ENCODE measurements at regions not wholly inside any gene's neighbourhood (a gene's known extent, or its start where the extent isn't known, plus 50 kb on each side); places are given as distances from the start of the nearest gene placed in this dataset.
A peak's percentile ranks its signal among the peaks of the same experiment; 100 is the strongest.

DNA sequence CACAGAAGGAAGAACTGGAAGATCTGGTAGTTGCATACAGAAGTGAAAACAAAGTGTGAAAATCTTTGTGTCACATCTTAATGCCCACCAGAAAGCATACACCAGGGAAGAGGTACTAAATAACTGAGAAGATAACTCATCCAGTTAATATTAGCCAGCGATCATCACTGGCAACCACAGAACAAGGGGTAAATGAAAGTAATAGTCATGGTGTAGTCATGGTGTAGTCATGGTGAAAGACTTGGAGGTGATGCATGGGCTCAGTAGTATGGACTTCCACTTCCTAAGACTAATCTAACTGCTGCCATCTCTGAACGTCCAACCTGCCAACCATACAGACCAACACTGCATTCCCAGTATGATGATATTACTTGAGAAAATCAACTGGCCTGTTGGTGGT, 481.2 kb upstream of the NR5A2 start:
- no peaks in the 10 kb centered on the region for H4K20me1 ChIP-seq (ENCODE audit: insufficient read depth)
- H3K36me3 ChIP-seq (ENCODE audit: insufficient read depth), result no peaks in the 10 kb centered on the region
- no peak overlapping the region for H3K4me2 ChIP-seq
- no peak overlapping the region for H3K4me3 ChIP-seq (IDR thresholded peaks at IDR 0.05; ENCODE audit: insufficient read depth, low read depth, low read length)
- no peak overlapping the region for H3K9ac ChIP-seq
- TF ChIP-seq, protein P1, sequence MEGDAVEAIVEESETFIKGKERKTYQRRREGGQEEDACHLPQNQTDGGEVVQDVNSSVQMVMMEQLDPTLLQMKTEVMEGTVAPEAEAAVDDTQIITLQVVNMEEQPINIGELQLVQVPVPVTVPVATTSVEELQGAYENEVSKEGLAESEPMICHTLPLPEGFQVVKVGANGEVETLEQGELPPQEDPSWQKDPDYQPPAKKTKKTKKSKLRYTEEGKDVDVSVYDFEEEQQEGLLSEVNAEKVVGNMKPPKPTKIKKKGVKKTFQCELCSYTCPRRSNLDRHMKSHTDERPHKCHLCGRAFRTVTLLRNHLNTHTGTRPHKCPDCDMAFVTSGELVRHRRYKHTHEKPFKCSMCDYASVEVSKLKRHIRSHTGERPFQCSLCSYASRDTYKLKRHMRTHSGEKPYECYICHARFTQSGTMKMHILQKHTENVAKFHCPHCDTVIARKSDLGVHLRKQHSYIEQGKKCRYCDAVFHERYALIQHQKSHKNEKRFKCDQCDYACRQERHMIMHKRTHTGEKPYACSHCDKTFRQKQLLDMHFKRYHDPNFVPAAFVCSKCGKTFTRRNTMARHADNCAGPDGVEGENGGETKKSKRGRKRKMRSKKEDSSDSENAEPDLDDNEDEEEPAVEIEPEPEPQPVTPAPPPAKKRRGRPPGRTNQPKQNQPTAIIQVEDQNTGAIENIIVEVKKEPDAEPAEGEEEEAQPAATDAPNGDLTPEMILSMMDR (conservative IDR thresholded peaks at IDR 0.05; ENCODE audit: low read depth, low read length), result no peak
- H2AFZ ChIP-seq (ENCODE audit: low read depth), result no peak overlapping the region
- no peaks in the 10 kb centered on the region for H3K4me1 ChIP-seq (ENCODE audit: low read depth, poor library complexity, severe bottlenecking)
- no peak overlapping the region for H3K27ac ChIP-seq
- H3K79me2 ChIP-seq (ENCODE audit: insufficient read depth, low read depth), result no peaks in the 10 kb centered on the region
- no peaks in the 10 kb centered on the region for H3K27me3 ChIP-seq (ENCODE audit: insufficient read depth, low read depth)

DNA sequence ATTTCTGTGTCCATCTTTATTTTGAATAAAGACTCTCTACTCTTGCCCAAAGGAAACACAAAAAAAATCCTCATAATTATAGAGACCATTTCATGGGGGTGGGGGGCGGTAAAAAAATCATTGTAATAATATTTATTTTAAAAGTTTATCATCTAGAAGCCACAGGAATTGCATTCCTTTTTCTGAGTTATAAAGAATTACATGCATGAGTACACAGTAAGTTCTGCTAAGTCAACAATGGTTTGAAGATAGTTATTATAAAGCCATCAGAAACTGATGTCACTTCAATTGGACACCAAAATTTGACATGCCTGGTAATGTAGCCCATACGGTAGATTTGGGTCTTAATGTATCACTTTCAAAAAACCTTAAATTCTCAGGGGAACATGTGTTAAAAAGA, 478.1 kb upstream of the NR5A2 start:
- H3K4me3 ChIP-seq (IDR thresholded peaks at IDR 0.05; ENCODE audit: insufficient read depth, low read depth, low read length), result no peak overlapping the region
- H3K27ac ChIP-seq, result no peak overlapping the region
- no peaks in the 10 kb centered on the region for H4K20me1 ChIP-seq (ENCODE audit: insufficient read depth)
- H3K36me3 ChIP-seq (ENCODE audit: insufficient read depth), result no peaks in the 10 kb centered on the region
- H3K4me1 ChIP-seq (ENCODE audit: low read depth, poor library complexity, severe bottlenecking), result no peaks in the 10 kb centered on the region
- H3K4me2 ChIP-seq, result no peak overlapping the region
- no peak overlapping the region for H3K9ac ChIP-seq
- no peaks in the 10 kb centered on the region for H3K27me3 ChIP-seq (ENCODE audit: insufficient read depth, low read depth)
- H3K79me2 ChIP-seq (ENCODE audit: insufficient read depth, low read depth), result no peaks in the 10 kb centered on the region
- H2AFZ ChIP-seq (ENCODE audit: low read depth), result no peak overlapping the region
- TF ChIP-seq, protein P1 (conservative IDR thresholded peaks at IDR 0.05; ENCODE audit: low read depth, low read length), result no peak

DNA sequence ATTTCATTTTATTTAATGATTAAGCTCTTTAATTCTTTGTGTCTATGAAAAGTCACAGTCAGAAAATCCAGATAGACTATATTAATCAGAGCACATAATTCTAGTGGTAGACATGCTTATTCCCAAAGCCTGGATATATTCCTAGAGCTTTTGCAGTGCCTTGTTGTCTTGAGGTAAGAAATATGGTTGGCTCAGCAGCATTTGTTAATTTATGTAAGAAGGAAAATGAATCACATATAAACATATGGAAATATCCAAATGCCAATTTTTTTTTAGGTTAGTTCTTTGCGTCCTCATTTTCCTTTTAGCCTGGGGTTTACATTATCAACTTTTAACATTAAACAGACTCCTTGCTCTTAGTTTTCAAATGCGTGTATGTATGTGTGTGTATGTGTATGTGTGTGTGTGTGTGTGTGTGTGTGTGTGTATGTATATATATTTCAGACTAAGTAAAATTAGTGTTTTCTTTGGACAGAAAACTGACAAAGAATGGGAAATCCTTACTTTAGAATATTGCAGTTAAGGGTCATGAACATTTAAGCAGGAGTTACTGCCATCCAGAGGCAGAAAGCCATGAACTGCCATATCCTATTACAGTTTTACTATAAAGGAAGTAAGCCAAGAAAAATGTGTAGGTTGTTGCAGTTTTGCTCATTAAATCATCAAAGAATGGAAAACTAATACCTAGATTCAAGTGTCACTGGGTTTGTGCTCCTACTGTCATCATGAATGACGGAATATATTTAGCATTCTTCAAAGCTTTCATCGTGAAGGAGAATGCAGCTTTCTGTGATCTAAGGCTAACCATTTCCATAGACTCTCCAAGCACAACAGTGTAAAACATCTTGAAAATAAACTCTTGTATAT, 477.1 kb upstream of the NR5A2 start:
- H3K27ac ChIP-seq, result no peak overlapping the region
- H3K4me3 ChIP-seq (IDR thresholded peaks at IDR 0.05; ENCODE audit: insufficient read depth, low read depth, low read length), result no peak overlapping the region
- H3K27me3 ChIP-seq (ENCODE audit: insufficient read depth, low read depth), result no peaks in the 10 kb centered on the region
- no peak overlapping the region for H2AFZ ChIP-seq (ENCODE audit: low read depth)
- no peaks in the 10 kb centered on the region for H3K79me2 ChIP-seq (ENCODE audit: insufficient read depth, low read depth)
- TF ChIP-seq, protein P1 (conservative IDR thresholded peaks at IDR 0.05; ENCODE audit: low read depth, low read length), result no peak
- no peaks in the 10 kb centered on the region for H3K4me1 ChIP-seq (ENCODE audit: low read depth, poor library complexity, severe bottlenecking)
- no peaks in the 10 kb centered on the region for H4K20me1 ChIP-seq (ENCODE audit: insufficient read depth)
- H3K36me3 ChIP-seq (ENCODE audit: insufficient read depth), result no peaks in the 10 kb centered on the region
- H3K4me2 ChIP-seq, result no peak overlapping the region
- H3K9ac ChIP-seq, result no peak overlapping the region

DNA sequence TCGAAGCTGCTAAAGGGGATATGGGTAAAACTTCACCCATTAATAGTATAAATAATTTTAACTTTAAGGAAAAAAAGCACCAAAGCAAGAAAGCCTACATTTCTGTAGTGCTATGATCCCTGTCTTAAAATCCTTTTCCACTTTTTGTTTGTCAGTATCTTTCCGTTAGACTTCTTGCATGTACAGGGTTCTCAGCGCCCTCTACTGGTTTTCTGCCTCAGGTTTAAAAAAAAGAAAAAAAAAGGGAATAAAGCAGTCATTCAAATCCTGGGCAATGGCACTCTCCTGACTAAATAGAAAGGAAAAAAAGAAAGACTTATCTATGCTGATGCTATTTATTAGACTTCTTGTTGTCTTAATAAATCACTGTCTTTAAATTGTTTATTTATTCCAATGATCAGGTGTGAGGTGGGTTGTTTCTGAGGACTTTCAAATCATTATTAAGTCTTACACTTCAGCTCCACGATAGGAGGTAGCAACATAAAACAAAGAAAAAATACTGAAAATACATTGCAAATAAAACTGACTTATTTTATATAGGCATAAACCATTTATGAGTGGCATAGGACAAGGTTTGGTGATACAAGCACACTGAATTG, 475.4 kb upstream of the NR5A2 start:
- Histone ChIP-seq H3K9ac (no peak overlapping the region), H3K79me2 (ENCODE audit: insufficient read depth, low read depth) (no peaks in the 10 kb centered on the region), H3K4me1 (ENCODE audit: low read depth, poor library complexity, severe bottlenecking) (no peaks in the 10 kb centered on the region), H2AFZ (ENCODE audit: low read depth) (no peak overlapping the region), H3K36me3 (ENCODE audit: insufficient read depth) (no peaks in the 10 kb centered on the region), H3K4me2 (no peak overlapping the region), H3K4me3 (IDR thresholded peaks at IDR 0.05; ENCODE audit: insufficient read depth, low read depth, low read length) (no peak overlapping the region), H3K27me3 (ENCODE audit: insufficient read depth, low read depth) (no peaks in the 10 kb centered on the region), H4K20me1 (ENCODE audit: insufficient read depth) (no peaks in the 10 kb centered on the region), H3K27ac (no peak overlapping the region)
- TF ChIP-seq, protein P1 (conservative IDR thresholded peaks at IDR 0.05; ENCODE audit: low read depth, low read length), result peak; percentile 96
